ENCODE measurements at regions not wholly inside any gene's neighbourhood (a gene's known extent, or its start where the extent isn't known, plus 50 kb on each side); places are given as distances from the start of the nearest gene placed in this dataset.

- TF ChIP-seq CTCF (IDR thresholded peaks at IDR 0.05) (no peak), EZH2 (IDR thresholded peaks at IDR 0.05; ENCODE audit: borderline replicate concordance, insufficient read depth, low read depth, low read length, poor library complexity, severe bottlenecking) (no peak)
These were observed 81.8 kb upstream of the MRPS22 start for GRCh38 chr3:139261754-139262586.

All from B cell (primary cell).